Thyroid gland (tissue), 4 donors: ENCODE measurements at regions not wholly inside any gene's neighbourhood (a gene's known extent, or its start where the extent isn't known, plus 50 kb on each side); places are given as distances from the start of the nearest gene placed in this dataset.

Experiments
- CTCF ChIP-seq, 6 experiments: fragments of 200-600 bp in 3 of 6; fragments of 450-650 bp in 3 of 6; sonication (generic) in 3 of 6; IDR thresholded peaks; one replicate each; pipeline ENCODE4 v1.5.1; 2016 to 2019; ENCODE audit warnings: antibody characterized with exemption in 6 of 6, mild to moderate bottlenecking in 2 of 6, inconsistent platforms in 1 of 6, moderate library complexity in 1 of 6
- POLR2A ChIP-seq, 2 donors: fragments of 450-650 bp; IDR thresholded peaks; one replicate each; pipeline ENCODE4 v1.6.1; 2017; ENCODE audit warnings: antibody characterized with exemption in 2 of 2, mild to moderate bottlenecking in 2 of 2, moderate library complexity in 1 of 2

- TF ChIP-seq POLR2A (IDR thresholded peaks at IDR 0.05) (no peak), CTCF (IDR thresholded peaks at IDR 0.05) (no peak)
Measured at GRCh38 chr9:24932785-24933184, 387.1 kb upstream of the IZUMO3 start.
